ENCODE measurements at regions not wholly inside any gene's neighbourhood (a gene's known extent, or its start where the extent isn't known, plus 50 kb on each side); places are given as distances from the start of the nearest gene placed in this dataset.
"Not testable (repeated sequence)": the region's sequence is repeated elsewhere in the genome, so short reads cannot be mapped to it uniquely, and the experiment has no call there.

DNA sequence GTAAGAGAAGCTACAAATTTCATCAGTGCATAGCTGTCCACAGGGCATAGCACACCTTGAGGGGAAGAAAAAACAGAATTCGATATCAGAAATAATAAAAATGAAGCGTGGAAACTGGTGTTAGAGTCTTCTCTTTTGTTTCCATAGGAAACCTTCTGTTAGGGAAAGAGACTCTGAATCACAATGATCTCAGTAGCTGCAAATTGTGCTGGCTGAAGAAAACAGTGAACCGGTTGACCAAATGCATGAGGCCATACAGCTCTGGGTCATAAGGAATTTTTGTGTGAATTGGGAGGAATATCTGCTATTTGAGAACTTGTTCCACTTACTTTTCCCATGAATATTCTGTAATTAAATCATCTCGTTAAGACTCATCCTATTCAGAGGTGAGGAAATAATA is 580.2 kb upstream of the NECTIN3 start:
- H3K4me3 Mint-ChIP-seq: no peak overlapping the region
- H3K27ac Mint-ChIP-seq: no peak overlapping the region
- CTCF ChIA-PET: no interaction called here
- H3K9me3 Mint-ChIP-seq: peaks cover 6% of the 10 kb centered on the region
- no peaks in the 10 kb centered on the region for H3K36me3 Mint-ChIP-seq (ENCODE audit: low read depth)
- POLR2A ChIA-PET: no interaction called here
- no peak for DNase-seq
- no peaks in the 10 kb centered on the region for H3K4me1 Mint-ChIP-seq
- no peaks in the 10 kb centered on the region for H3K27me3 Mint-ChIP-seq

DNA sequence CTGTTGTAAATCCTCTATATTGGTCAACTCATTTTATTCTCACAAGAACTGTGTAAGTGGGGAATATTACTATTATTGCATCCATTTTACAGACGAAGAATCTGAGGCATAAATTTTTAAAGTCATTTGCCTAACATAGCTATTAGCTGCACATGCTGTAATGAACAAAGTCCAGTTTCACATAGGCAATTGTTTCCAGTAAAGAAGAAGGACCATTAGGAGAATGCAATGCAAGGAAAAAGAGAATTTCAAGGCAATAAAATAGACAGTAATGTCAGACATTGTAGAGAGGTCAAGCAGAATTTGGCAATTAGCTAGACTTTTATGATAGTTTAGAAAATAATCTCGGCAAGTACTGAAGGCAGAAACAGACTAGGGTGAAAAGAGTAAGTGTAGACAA is 578.7 kb upstream of the NECTIN3 start:
- ChIA-PET CTCF (interaction anchor here (0.5 kb wide), 1 partner anchor 763 kb away, joined by 3 read pairs; no protein-coding TSS in a partner anchor), POLR2A (no interaction called here)
- Mint-ChIP-seq H3K27ac (no peak overlapping the region), H3K4me1 (no peaks in the 10 kb centered on the region), H3K27me3 (no peaks in the 10 kb centered on the region), H3K36me3 (ENCODE audit: low read depth) (no peaks in the 10 kb centered on the region), H3K9me3 (peaks cover 6% of the 10 kb centered on the region), H3K4me3 (no peak overlapping the region)
- no peak for DNase-seq

DNA sequence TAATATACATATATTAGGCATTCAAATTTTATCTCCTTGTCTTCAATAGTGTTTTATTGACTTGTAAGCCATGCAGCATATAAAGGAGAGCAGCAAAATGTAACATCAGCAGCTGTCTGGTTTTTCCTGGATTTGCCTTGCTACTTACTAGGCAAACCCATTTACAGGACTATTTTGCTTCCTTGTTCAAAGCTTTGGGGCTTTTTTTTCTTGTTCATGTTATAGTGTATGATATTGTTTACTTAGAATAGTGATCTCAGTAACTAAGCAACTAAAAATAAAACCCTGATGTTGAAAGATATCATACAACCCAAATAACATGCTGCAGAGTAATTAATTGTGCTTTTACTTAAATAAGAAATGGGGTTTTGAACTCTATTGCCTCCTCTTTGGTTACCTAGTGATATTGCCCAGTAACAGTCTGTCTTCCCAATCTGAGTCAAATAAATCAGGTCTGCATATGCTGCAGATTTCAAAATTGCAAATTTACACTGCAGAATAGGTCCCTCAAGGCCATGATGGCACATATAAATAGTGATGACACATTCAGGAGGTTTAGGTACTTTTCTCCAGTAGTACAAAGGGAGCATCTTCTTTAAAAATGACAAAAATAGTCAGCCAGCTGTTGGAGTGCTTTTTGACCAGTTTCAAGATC is 578.1 kb upstream of the NECTIN3 start:
- no peak overlapping the region for H3K4me3 Mint-ChIP-seq
- POLR2A ChIA-PET: no interaction called here
- H3K36me3 Mint-ChIP-seq (ENCODE audit: low read depth): no peaks in the 10 kb centered on the region
- CTCF ChIA-PET: interaction anchor here (0.5 kb wide), 1 partner anchor 764 kb away, joined by 3 read pairs; no protein-coding TSS in a partner anchor
- no peaks in the 10 kb centered on the region for H3K27me3 Mint-ChIP-seq
- H3K9me3 Mint-ChIP-seq: peaks cover 6% of the 10 kb centered on the region
- H3K4me1 Mint-ChIP-seq: no peaks in the 10 kb centered on the region
- no peak overlapping the region for H3K27ac Mint-ChIP-seq
- no peak for DNase-seq

DNA sequence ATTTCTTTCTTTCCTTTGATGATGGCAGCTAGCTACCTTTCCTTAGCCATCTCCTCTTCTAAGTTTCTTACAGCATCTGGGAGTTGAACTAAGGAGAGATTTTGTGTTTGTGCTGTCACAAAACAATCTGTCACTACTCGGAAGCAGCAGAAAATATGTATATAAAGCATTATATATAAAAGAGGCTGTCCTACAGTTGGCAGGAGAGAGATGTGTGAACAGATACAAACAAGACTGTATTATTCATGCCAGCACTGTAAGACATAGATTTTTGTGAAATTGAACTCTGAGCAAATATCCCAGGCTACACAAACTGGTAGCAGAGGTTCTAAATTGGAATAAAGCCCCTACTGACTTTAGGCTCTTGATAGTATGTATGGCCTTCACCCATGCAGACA is 577.5 kb upstream of the NECTIN3 start:
- no peak for DNase-seq
- Mint-ChIP-seq H3K27ac (no peak overlapping the region), H3K9me3 (peaks cover 6% of the 10 kb centered on the region), H3K4me3 (no peak overlapping the region), H3K27me3 (no peaks in the 10 kb centered on the region), H3K36me3 (ENCODE audit: low read depth) (no peaks in the 10 kb centered on the region), H3K4me1 (no peaks in the 10 kb centered on the region)
- POLR2A ChIA-PET: no interaction called here
- CTCF ChIA-PET: no interaction called here

DNA sequence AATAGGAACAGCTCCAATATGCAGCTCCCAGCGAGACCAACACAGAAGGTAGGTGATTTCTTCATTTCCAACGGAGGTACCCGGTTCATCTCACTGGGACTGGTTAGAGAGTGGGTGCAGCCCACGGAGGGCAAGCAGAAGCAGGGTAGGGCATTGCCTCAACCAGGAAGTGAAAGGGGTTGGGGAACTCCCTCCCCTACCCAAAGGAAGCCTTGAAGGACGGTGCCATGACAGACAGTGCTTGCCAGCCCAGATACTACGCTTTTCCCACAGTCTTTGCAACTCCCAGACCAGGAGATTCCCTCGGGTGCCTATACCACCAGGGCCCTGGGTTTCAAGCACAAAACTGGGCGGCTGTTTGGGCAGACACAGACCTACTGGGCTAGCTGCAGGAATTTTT is 576.9 kb upstream of the NECTIN3 start:
- H3K27ac Mint-ChIP-seq: no peak overlapping the region
- CTCF ChIA-PET: no interaction called here

DNA sequence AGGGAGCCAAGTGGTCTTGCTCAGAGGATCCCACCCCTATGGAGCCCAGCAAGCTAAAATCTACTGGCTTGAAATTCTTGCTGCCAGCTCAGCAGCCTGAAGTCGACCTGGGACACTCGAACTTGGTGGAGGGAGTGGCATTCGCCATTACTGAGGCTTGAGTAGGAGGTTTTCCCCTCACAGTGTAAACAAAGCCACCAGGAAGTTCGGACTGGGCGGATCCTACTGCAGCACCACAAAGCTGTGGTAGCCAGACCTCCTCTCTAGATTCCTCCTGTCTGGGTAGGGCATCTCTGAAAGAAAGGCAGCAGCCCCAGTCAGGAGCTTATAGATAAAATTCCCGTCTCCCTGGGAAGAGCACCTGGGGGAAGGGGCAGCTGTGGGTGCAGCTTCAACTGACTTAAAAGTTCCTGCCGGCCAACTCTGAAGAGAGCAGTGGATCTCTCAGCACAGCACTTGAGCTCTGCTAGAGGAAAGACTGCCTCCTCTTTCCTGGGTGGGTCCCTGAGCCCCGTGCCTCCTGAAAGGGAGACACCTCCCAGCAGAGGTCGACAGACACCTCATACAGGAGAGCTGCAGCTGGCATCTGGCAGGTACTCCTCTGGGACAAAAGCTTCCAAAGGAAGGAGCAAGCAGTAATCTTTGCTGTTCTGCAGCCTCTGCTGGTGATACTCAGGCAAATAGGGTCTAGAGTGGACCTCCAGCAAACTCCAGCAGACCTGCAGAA is 576.3 kb upstream of the NECTIN3 start:
- H3K27ac Mint-ChIP-seq: no peak overlapping the region
- no peak overlapping the region for H3K4me3 Mint-ChIP-seq
- H3K4me1 Mint-ChIP-seq: no peaks in the 10 kb centered on the region
- DNase-seq: no peak
- H3K27me3 Mint-ChIP-seq: no peaks in the 10 kb centered on the region
- POLR2A ChIA-PET: no interaction called here
- H3K9me3 Mint-ChIP-seq: peaks cover 6% of the 10 kb centered on the region
- H3K36me3 Mint-ChIP-seq (ENCODE audit: low read depth): no peaks in the 10 kb centered on the region
- CTCF ChIA-PET: no interaction called here

More for the DNA sequence above, 576.9 kb upstream of the NECTIN3 start:
- DNase-seq: no peak
- Mint-ChIP-seq H3K4me1 (no peaks in the 10 kb centered on the region), H3K9me3 (peaks cover 6% of the 10 kb centered on the region), H3K27me3 (no peaks in the 10 kb centered on the region), H3K36me3 (ENCODE audit: low read depth) (no peaks in the 10 kb centered on the region), H3K4me3 (no peak overlapping the region)
- POLR2A ChIA-PET: no interaction called here

DNA sequence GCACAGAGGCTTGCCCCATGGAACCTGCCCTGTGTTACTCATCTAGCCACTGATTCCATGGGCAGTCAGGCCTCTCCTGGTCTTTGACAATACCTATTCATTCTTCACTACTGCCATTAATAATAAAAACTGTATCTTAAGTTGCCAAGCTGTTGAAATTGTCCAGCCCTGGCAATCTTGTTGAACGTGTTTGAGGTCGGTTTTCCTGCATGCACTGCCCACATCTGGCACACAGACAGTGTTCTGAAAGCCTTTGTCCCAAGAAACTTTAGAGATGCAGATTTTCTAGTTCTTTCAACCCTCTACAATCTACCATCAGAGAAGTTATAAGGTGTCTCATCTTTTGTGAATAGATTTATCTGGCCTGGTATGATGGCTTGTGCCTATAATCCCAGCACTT is 567.2 kb upstream of the NECTIN3 start:
- no peaks in the 10 kb centered on the region for H3K4me1 Mint-ChIP-seq
- H3K9me3 Mint-ChIP-seq: peaks cover 3% of the 10 kb centered on the region
- H3K27ac Mint-ChIP-seq: no peak overlapping the region
- ChIA-PET POLR2A (no interaction called here), CTCF (no interaction called here)
- DNase-seq: no peak
- no peak overlapping the region for H3K4me3 Mint-ChIP-seq
- H3K36me3 Mint-ChIP-seq (ENCODE audit: low read depth): no peaks in the 10 kb centered on the region
- H3K27me3 Mint-ChIP-seq: peaks cover 2% of the 10 kb centered on the region

DNA sequence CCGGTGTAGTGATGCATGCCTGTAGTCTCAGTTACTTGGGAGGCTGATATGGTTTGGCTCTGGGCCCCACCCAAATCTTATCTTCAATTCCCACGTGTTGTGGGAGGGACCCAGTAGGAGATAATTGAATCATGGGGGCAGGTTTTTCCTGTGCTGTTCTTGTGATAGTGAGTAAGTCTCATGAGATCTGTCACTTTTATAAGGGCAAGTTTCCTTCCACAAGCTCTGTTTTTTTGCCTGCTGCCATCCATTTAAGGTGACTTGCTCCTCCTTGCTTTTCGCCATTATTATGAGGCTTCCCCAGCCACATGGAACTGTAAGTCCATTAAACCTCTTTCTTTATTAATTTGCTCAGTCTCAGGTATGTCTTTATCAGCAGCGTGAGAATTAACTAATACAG is 566.7 kb upstream of the NECTIN3 start:
- Mint-ChIP-seq H3K27me3 (peaks cover 2% of the 10 kb centered on the region), H3K36me3 (ENCODE audit: low read depth) (no peaks in the 10 kb centered on the region), H3K9me3 (peaks cover 3% of the 10 kb centered on the region), H3K4me3 (no peak overlapping the region), H3K27ac (no peak overlapping the region), H3K4me1 (no peaks in the 10 kb centered on the region)
- POLR2A ChIA-PET: no interaction called here
- CTCF ChIA-PET: no interaction called here
- no peak for DNase-seq

DNA sequence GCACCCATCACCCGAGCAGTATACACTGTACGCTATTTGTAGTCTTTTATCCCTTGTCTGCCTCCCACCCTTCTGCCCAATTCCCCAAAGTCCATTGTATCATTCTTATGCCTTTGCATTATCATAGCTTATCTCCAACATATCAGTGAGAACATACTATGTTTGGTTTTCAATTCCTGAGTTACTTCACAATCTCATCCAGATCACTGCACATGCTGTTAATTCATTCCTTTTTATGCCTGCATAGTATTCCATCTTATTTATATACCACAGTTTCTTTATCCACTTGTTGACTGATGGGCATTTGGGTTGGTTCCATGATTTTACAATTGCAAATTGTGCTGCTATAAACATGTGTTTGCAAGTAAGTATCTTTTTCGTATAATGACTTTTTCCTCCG is 564.7 kb upstream of the NECTIN3 start:
- H3K36me3 Mint-ChIP-seq (ENCODE audit: low read depth): no peaks in the 10 kb centered on the region
- ChIA-PET POLR2A (no interaction called here), CTCF (no interaction called here)
- peaks cover 2% of the 10 kb centered on the region for H3K27me3 Mint-ChIP-seq
- peaks cover 3% of the 10 kb centered on the region for H3K9me3 Mint-ChIP-seq
- no peak overlapping the region for H3K4me3 Mint-ChIP-seq
- DNase-seq: no peak
- no peaks in the 10 kb centered on the region for H3K4me1 Mint-ChIP-seq
- H3K27ac Mint-ChIP-seq: no peak overlapping the region

DNA sequence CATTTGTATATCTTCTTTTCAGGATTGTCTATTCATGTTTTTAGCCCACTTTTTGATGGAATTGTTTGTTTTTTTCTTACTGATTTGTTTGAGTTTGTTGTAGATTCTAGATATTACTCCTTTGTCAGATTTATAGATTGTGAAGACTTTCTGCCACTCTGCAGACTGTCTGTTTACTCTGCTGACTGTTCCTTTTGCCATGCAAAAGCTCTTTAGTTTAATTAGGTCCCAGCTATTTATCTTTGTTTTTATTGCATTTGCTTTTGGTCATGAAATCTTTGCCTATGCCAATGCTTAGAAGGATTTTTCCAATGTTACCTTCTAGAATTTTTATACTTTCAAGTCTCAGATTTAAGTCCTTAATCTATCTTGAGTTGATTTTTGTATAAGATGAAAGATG is 564.0 kb upstream of the NECTIN3 start:
- H3K27me3 Mint-ChIP-seq; H3K4me3 Mint-ChIP-seq; H3K9me3 Mint-ChIP-seq; H3K27ac Mint-ChIP-seq; POLR2A ChIA-PET; DNase-seq; H3K36me3 Mint-ChIP-seq (ENCODE audit: low read depth); CTCF ChIA-PET; H3K4me1 Mint-ChIP-seq: not testable (repeated sequence)

DNA sequence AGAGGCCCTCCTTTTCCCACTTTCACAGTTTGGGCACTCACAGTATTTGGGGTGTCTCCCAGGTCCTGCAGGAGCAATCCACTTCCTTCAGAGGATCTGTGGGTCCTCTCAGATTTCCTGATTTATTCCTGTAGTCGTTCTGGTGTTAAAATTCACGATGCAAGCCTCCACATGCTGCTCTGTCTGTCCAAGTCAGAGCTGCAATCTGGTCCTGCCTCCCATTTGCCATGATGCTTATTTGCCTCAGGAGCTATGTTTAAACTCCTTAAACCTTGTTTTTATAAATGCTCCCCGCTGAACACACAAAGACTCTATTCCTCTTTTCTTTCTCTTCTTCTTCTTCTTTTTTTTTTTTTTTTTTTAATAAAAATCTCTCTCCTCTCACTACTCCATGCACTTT is 558.7 kb upstream of the NECTIN3 start:
- H3K4me1 Mint-ChIP-seq: no peaks in the 10 kb centered on the region

DNA sequence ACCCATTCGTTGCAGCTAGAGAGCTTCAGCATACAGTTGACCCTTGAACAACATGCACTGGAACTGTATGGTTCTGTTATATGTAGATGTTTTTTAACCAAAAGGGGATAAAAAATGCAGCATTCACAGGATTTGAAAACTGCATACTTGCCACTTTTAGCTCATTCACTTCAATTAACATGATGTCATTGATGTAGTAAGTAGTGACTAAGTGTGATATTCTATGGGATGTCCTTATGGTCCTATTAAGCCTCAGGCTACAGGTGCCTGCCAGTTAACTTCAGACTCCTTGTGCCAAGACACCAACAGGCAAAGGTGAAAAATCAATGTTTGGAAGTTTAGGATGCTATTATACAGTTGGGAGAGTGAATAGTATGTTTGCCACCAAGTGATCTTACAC is 553.6 kb upstream of the NECTIN3 start:
- H3K9me3 Mint-ChIP-seq: no peaks in the 10 kb centered on the region
- CTCF ChIA-PET: no interaction called here

More for the DNA sequence above, 558.7 kb upstream of the NECTIN3 start:
- DNase-seq: no peak
- no peaks in the 10 kb centered on the region for H3K36me3 Mint-ChIP-seq (ENCODE audit: low read depth)
- no peak overlapping the region for H3K4me3 Mint-ChIP-seq
- ChIA-PET POLR2A (no interaction called here), CTCF (interaction anchor here (0.7 kb wide), 1 partner anchor 944 kb away, joined by 3 read pairs; no protein-coding TSS in a partner anchor)
- peaks cover 2% of the 10 kb centered on the region for H3K9me3 Mint-ChIP-seq
- H3K27me3 Mint-ChIP-seq: peaks cover 2% of the 10 kb centered on the region
- no peak overlapping the region for H3K27ac Mint-ChIP-seq

DNA sequence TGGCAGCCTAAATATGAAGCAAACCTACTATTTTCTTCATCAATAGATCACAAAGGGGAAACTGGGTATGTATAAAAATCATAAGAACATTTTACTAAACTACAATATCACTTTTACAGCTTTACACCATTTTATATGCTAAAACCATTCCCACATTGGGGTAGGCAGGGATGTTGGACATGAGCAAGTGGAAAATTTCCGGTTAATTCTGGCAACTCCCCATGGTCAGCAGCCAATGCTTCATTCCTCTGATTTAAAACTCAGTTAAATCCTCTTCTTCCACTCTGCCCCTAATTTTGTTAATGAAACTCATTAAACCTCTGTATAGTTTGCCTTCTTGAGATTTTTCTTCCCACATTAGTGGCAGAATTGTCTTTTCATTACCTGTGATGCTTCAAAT is 552.5 kb upstream of the NECTIN3 start:
- CTCF ChIA-PET: no interaction called here

More for the DNA sequence above, 553.6 kb upstream of the NECTIN3 start:
- Mint-ChIP-seq H3K27me3 (no peaks in the 10 kb centered on the region), H3K27ac (no peak overlapping the region), H3K36me3 (ENCODE audit: low read depth) (no peaks in the 10 kb centered on the region), H3K4me3 (no peak overlapping the region), H3K4me1 (no peaks in the 10 kb centered on the region)
- no peak for DNase-seq
- POLR2A ChIA-PET: no interaction called here

DNA sequence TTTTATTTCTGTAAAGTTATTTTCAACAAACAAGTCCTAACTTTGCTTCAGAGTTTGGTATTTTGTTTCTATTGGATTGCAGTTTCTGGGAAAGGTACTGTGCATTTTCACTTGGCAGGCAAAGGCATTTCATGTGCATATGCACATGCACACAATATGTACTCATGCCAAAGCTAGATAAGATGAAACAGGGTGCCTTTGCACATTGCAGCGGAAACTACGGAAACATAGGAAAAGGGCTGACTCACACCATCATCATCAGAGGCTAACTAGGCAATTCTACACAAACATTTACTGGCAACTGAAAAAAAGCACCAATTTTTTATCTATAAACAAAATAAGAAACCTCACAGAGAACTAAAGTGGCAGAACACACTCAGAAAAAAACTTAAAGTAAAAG is 550.6 kb upstream of the NECTIN3 start:
- Mint-ChIP-seq H3K36me3 (ENCODE audit: low read depth) (no peaks in the 10 kb centered on the region), H3K27me3 (no peaks in the 10 kb centered on the region), H3K9me3 (no peaks in the 10 kb centered on the region), H3K4me3 (no peak overlapping the region), H3K4me1 (no peaks in the 10 kb centered on the region), H3K27ac (no peak overlapping the region)
- ChIA-PET CTCF (no interaction called here), POLR2A (no interaction called here)
- no peak for DNase-seq

More for the DNA sequence above, 552.5 kb upstream of the NECTIN3 start:
- Mint-ChIP-seq H3K9me3 (no peaks in the 10 kb centered on the region), H3K4me3 (no peak overlapping the region), H3K36me3 (ENCODE audit: low read depth) (no peaks in the 10 kb centered on the region), H3K4me1 (no peaks in the 10 kb centered on the region), H3K27ac (no peak overlapping the region), H3K27me3 (no peaks in the 10 kb centered on the region)
- POLR2A ChIA-PET: no interaction called here
- DNase-seq: no peak

Measured in activated CD4-positive, alpha-beta memory T cell treated with anti-CD3 and anti-CD28 coated beads, Interleukin-2, amount 10 ng/mL, durations not matched to agents 7 days and 5 days (primary cell).